ENCODE measurements at regions not wholly inside any gene's neighbourhood (a gene's known extent, or its start where the extent isn't known, plus 50 kb on each side); places are given as distances from the start of the nearest gene placed in this dataset.

- TF ChIP-seq CTCF (IDR thresholded peaks at IDR 0.05 in 4 of 5, conservative IDR thresholded peaks at IDR 0.05 in 1 of 5) (no peak), POLR2A (IDR thresholded peaks at IDR 0.05) (no peak)
Observed at GRCh38 chr18:49716035-49716434, 97.3 kb downstream of the ACAA2 start.
